Cardiac fibroblast (primary cell): ENCODE measurements at regions not wholly inside any gene's neighbourhood (a gene's known extent, or its start where the extent isn't known, plus 50 kb on each side); places are given as distances from the start of the nearest gene placed in this dataset.
A peak's percentile ranks its signal among the peaks of the same experiment; 100 is the strongest.
"Not testable (repeated sequence)": the region's sequence is repeated elsewhere in the genome, so short reads cannot be mapped to it uniquely, and the experiment has no call there.

Source experiments
- DNase-seq, 2 donors: peaks; one replicate each; pipeline versions ENCODE4 v3.0.0 to v3.0.0-alpha.2; 2010; ENCODE audit warnings: low read depth in 2 of 2
- H3K4me3 ChIP-seq, 2 donors: replicated peaks in 1 of 2; 1 replicate in 1 of 2; 2 replicates in 1 of 2; pipeline ENCODE4 v1.5.1; 2011; ENCODE audit warnings: low read depth in 2 of 2, low read length in 2 of 2, mild to moderate bottlenecking in 2 of 2, moderate library complexity in 1 of 2
- CTCF ChIP-seq: IDR thresholded peaks from one replicate; pipeline ENCODE4 v1.5.1; 2011; ENCODE audit warnings: low read depth, mild to moderate bottlenecking, low read length, inconsistent platforms

- no peak for TF ChIP-seq CTCF
- DNase-seq: no peak
- no peak overlapping the region for H3K4me3 ChIP-seq
Observed at GRCh38 chr11:119586181-119586580, 142.8 kb downstream of the NECTIN1 start.

GRCh38 chr11:119585043-119585781, 143.8 kb downstream of the NECTIN1 start:
- no peak for TF ChIP-seq CTCF
- no peak for DNase-seq
- H3K4me3 ChIP-seq: peak overlapping the region; percentile 41 to 57

GRCh38 chr11:119584193-119585042, 144.6 kb downstream of the NECTIN1 start:
- peak overlapping the region; percentile 41 to 57 for H3K4me3 ChIP-seq
- DNase-seq: peak; percentile 48 to 89
- no peak for TF ChIP-seq CTCF

GRCh38 chr11:119583585-119583984, 145.4 kb downstream of the NECTIN1 start:
- no peak for DNase-seq
- TF ChIP-seq CTCF: peak; percentile 9
- H3K4me3 ChIP-seq: no peak overlapping the region

GRCh38 chr11:119581396-119581795, 147.6 kb downstream of the NECTIN1 start:
- H3K4me3 ChIP-seq, DNase-seq: not testable (repeated sequence)

- no peak for DNase-seq
- no peak overlapping the region for H3K4me3 ChIP-seq
- no peak for TF ChIP-seq CTCF
Observed at GRCh38 chr11:119580751-119581150, 148.2 kb downstream of the NECTIN1 start.

GRCh38 chr11:119580081-119580480, 148.9 kb downstream of the NECTIN1 start:
- no peak overlapping the region for H3K4me3 ChIP-seq
- DNase-seq: no peak
- no peak for TF ChIP-seq CTCF
